CD1c-positive myeloid dendritic cell (primary cell): ENCODE measurements at regions not wholly inside any gene's neighbourhood (a gene's known extent, or its start where the extent isn't known, plus 50 kb on each side); places are given as distances from the start of the nearest gene placed in this dataset.

Experiments used
- DNase-seq: peaks from one replicate; pipeline ENCODE4 v3.0.0-alpha.2; 2016; ENCODE audit errors: extremely low spot score

- DNase-seq: peak; percentile 44
Measured at GRCh38 chr16:86018071-86018470, 119.1 kb downstream of the IRF8 start.

- peak; percentile 90 for DNase-seq
Measured at GRCh38 chr16:86018487-86018886, 119.5 kb downstream of the IRF8 start.

DNA sequence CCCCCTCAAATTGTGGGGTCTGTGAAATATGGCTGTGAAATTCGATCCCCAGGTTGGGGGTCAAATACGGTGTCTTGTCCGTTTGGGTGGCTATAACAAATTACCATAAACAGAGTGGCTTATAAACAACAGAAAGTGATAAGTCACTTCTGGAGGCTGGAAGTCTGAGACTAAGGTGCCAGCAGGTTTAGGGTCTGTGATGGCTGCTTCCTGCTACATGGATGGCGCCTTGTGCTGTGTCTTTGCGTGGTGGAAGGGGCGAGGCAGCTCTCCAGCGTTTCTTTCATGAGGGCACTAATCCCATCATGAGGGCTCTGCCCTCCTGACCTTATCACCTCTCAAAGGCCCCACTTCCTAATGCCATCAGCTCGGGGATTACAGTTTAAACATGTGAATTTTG lies 120.0 kb downstream of the IRF8 start:
- no peak for DNase-seq

DNA sequence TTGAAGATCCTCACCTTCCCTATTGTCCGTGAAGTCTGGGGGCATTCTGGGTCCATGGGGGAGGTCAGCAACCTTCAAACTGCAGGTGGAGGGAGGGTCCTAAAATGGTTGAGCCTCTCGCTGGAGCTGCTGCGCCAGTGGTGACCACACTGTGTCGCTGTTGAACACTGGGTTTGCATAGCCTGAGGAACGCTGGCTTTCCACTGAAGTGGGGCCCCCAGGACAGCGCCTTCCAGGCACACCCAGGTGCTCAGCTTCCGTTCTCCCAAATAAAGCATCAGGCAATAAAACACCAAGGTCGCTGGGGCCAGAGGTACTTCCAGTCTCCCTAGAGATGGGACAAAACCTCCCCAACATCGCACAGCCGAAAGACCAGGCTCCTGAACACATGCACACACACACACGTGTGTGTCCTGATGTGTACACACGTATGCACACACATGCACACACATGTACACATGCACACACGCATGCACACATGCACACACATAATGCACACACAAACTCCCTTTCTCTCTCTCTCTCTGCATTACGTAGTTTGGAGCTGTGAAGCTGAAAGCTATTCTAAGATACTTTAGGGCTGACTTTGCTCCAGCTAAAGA lies 120.6 kb downstream of the IRF8 start:
- no peak for DNase-seq

GRCh38 chr16:86020971-86021370 lies 122.0 kb downstream of the IRF8 start:
- no peak for DNase-seq

DNA sequence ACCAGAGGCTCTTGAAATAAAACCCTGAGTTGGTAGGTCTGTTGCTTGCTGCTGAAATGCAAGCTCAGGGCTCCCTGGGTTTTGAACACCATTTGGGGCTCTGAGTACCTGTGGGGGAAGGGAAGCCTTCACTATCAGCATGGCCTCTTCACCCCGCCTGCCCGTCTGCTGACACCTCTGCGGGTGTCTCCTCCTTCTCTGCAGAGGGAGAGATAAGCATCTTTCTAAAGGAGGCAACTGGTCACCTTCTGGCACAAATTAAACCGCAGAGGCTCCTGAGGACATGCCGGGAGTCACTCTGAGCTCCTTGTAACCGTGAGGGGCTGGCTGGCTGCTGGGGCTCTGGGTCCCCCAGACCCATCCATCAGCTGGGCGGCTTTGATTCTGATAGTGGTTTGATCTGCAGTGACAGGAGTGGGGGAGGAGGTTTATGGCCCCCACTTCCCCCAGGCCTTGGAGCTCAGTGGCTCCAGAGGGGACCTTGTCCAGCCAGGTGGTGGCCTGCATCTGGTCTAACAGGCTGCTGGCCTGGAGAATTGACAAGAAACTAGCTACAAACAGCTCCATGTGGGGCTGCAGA lies 123.5 kb downstream of the IRF8 start:
- no peak for DNase-seq

GRCh38 chr16:86024210-86024609 lies 125.2 kb downstream of the IRF8 start:
- DNase-seq: no peak

DNA sequence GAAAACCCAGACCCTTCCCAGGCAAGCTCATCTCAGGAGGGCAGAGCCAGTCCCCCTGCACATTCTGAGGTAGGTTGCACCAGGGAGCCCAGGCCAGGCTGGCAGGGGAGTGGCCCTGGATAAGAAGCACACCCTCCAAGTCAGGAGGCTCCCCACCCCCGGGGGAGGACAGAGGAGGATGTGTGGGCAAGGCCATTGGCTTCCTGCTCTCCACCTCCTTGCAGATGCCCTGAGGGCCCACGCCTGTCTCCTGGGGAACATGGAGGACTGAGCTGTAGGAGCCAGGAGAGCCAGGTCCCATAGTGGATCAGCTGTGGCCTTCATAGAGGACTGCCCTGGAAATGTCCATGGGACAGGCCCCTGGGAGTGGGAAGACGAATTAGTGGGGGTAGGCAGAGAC lies 126.7 kb downstream of the IRF8 start:
- no peak for DNase-seq

GRCh38 chr16:86026171-86026910 lies 127.4 kb downstream of the IRF8 start:
- DNase-seq: no peak

- no peak for DNase-seq
Measured at GRCh38 chr16:86026916-86027315, 128.0 kb downstream of the IRF8 start.

DNA sequence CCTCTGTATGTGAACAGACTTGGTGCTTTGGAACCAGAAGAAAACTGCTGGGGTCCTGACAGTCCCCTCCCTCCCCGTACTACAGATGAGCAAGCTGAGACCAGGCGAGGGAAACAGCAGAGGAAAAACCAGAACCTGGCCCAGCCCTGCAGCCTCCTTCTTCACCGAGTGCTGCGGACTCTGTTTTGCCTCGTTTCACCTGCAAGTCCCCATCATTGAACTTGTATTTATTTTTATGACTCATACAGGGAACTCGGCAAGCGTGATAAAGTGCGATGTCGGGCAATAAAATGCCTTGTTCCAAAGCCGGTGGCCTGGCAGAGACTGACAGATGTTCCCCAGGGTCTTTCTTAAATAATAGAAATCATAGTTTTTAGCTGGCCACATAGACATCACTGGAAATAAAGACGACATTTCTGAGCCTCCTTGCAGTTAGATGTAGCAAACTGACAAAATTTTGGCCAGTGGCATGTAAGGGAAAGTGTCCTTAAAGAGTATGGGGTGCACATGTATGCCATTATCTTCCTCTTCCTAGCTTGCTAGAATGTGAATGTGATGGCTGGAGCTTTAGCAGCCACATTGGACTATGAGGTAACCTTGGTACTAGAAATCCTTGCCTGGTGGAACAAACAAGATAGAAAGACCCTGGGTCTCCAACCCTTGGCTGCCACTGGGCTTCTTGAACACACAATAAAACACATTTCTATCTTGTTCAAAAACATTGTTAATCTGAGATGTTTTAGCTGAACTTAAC lies 128.6 kb downstream of the IRF8 start:
- no peak for DNase-seq

DNA sequence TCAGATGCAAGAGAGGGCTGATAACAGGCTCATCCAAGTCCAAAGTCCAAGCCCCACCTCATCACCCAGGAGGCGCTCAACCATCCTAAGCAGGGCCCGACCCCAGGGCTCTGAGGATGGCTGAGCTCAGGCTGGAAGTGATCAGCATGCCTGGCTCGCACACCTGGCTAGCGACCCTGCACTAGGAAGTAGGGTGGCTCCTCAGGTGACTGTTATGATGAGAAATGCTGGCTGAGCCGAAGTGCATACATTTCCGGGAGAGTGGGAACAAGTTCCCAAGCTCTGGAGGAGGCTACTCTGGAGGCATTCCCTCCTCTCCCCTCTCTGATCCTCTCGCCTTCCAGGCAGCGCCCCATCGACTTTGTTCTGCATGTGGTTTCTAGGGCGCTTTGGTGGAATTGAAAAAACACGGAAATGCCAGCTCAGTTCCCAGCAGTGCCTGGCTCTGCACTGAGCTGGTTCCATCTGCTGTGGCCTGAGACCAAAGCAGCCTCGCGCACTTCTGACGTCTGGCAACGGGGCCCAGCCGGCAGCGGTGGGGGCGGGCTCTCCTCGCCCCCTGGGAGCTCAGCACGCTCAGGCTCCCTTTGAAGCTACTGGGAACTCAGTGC lies 130.3 kb downstream of the IRF8 start:
- DNase-seq: no peak

DNA sequence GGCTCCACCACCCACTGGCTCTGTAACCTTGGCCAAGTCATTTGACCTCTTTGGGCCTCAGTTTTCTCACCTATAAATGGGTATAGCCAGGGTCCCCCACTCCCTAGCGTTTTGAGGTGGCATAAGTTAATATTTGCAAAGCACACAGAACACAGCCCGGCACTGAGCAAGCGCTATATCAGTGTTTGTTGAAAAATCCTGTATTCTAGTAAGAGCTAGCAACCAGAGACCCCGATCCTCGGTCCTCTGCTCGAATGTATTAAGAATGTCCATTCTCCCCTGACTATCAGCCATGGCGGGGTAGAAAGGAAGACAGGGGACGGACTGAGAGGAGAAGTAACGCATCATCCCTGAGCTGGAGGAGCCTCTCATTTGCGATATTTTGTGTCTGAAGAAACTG lies 131.2 kb downstream of the IRF8 start:
- DNase-seq: no peak

DNA sequence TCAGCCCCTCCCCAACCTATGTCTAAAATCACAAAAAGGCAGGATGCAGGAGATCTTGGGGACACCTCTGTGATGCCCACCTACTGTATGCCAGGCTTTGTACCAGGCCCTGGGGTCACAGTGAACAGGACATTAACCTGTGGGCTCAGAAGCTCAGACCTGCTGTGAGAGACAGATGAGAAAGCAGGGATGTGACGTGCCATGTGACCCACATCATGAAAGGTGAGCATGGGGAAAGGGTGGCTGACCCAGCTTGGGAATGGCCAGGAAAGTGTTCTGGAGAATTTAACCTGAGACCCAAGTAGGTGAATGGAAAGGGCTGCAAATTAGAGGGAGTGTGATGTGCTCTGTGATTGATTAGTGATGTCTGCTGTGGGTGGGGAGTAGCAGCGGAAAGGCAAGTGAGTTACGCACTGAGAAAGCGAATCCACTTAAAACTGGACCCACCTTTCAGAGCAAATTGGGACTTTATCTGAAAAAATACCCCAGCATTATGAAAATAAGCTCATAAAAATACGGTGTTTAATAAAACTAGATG lies 132.2 kb downstream of the IRF8 start:
- no peak for DNase-seq

DNA sequence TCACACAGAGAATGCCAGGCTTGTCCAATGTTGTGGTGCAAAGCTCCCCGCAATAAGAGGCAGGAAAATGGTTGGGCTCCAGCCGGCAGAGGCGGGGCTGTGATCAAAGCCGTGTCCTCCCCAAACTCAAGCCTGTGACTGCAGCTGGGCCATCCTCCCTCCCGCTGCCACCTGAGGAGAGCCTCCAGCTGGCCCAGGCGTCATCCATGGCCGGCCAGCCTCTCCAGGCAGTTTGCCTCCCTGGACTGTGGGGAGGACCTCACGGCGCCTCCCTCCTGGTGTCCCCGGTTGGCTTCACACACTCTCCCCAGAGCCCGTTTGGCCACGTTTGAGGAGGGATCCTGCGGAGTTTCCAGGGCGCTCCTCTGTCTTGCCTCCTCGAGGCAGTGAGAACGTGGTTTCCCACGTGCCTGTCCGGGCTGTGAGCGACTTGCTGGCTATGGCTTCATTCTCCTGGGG lies 134.1 kb downstream of the IRF8 start:
- no peak for DNase-seq

- no peak for DNase-seq
Measured at GRCh38 chr16:86033971-86034370, 135.0 kb downstream of the IRF8 start.

- DNase-seq: no peak
Measured at GRCh38 chr16:86034421-86034919, 135.5 kb downstream of the IRF8 start.

DNA sequence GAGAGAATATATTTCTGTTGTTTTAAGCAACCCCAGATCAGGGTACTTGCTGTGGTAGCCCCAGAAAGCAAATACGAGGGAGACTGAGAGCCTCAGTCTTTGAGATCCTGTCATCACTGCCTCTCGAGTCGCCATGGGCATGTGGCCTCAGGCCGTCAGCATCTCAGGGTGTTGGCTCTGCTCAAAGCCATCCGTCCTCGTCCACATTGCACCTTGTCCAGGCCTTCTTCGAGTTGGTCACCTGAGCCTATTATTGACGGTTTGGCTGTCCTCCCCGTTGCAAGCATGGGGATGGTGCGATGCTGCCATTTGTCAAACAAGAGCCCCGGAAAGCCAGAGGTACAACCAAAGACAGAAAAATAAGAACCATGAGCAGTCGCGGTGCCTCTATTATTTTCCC lies 136.9 kb downstream of the IRF8 start:
- DNase-seq: no peak

GRCh38 chr16:86037999-86038925 lies 139.3 kb downstream of the IRF8 start:
- DNase-seq: no peak

DNA sequence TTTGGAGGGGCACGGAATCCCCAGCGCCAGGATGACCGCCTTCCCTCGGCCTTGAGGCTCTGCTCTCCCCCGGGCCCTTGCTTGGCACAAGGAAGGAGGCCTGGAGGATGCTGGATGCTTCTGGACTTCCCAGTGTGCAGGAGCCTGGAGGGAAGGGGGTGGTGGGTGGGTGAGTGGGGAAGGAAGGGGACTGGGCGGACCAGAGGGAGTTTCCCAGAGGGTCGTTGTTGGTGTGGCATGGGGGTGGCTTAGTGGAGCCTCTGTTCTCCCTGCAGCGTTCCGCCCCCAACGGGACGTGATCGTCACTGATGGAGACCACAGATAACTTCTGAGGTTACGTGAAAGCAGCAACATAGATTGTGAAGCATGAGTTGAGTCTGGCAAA lies 140.0 kb downstream of the IRF8 start:
- DNase-seq: no peak

DNA sequence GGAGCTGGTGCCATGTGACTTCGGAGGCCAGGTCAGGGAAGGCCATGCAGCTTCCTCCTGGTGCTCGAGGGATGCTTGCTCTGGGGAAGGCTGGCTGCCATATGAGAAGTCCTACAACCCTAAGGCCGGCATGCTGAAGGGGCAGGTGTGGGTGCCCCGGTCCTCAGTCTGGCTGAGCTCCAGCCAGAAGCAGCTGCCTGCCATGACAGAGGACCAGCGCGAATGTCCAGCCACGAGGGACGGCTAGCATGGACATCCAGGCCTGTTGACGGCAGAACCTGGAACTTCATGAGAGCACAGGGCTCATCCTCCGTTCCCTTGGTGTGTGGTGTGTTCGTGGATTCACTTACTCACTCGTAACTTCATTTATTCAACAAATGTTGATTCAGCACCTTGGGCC lies 140.6 kb downstream of the IRF8 start:
- DNase-seq: no peak
